ENCODE measurements at regions not wholly inside any gene's neighbourhood (a gene's known extent, or its start where the extent isn't known, plus 50 kb on each side); places are given as distances from the start of the nearest gene placed in this dataset.

DNA sequence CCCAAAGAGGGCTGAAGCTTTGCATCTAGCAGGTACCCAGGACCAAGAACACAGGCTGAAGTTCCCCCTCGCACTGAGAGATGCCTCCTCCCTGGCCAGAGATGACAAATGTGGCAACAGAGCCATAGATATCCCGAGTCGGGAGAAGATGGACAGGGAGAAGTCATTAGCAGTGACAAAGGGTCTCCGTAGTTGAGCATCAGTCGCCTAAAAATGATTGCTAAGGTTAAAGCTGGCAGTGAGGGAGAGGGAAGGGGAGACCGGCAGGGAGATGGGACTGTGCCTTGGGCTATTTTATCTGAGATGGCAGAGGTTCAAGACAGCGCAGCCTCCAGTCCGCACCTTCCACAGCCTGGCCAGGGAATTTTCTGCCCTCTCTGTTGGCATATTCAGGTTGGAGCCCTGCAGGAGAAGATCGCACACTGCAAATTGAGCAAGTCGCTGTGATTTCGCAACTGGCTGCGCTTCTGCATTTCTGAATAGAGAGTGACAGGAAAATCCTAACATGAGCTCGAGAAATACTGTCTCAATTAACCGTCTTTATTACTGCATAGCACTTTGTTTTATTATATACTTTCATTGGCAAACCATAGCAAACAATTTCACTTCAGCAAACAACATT lies 238.9 kb upstream of the GPR26 start:
- DNase-seq: no peak
- TF ChIP-seq, protein P1, sequence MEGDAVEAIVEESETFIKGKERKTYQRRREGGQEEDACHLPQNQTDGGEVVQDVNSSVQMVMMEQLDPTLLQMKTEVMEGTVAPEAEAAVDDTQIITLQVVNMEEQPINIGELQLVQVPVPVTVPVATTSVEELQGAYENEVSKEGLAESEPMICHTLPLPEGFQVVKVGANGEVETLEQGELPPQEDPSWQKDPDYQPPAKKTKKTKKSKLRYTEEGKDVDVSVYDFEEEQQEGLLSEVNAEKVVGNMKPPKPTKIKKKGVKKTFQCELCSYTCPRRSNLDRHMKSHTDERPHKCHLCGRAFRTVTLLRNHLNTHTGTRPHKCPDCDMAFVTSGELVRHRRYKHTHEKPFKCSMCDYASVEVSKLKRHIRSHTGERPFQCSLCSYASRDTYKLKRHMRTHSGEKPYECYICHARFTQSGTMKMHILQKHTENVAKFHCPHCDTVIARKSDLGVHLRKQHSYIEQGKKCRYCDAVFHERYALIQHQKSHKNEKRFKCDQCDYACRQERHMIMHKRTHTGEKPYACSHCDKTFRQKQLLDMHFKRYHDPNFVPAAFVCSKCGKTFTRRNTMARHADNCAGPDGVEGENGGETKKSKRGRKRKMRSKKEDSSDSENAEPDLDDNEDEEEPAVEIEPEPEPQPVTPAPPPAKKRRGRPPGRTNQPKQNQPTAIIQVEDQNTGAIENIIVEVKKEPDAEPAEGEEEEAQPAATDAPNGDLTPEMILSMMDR (IDR thresholded peaks at IDR 0.05): no peak
- TF ChIP-seq POLR2AphosphoS5 (IDR thresholded peaks at IDR 0.05) (no peak), EP300 (IDR thresholded peaks at IDR 0.05) (no peak), POLR2A (IDR thresholded peaks at IDR 0.05) (no peak)
- H3K36me3 ChIP-seq: no peaks in the 10 kb centered on the region
- no peak overlapping the region for H3K4me3 ChIP-seq
- no peak overlapping the region for H3K27ac ChIP-seq
- 64 to 74% (median 71%) methylated on average over 13 to 14 of the region's 14 CpGs for WGBS, 5 donors
- H3K4me1 ChIP-seq: peaks cover 0 to 3% (median 0%) of the 10 kb centered on the region in 4 donors
- intact Hi-C loops (cut with DNase I; ENCODE audit: low total_unique reads): no loop called here
- peaks cover 0 to 39% (median 0%) of the 10 kb centered on the region in 3 donors for H3K27me3 ChIP-seq
- H3K9me3 ChIP-seq: no peaks in the 10 kb centered on the region

DNA sequence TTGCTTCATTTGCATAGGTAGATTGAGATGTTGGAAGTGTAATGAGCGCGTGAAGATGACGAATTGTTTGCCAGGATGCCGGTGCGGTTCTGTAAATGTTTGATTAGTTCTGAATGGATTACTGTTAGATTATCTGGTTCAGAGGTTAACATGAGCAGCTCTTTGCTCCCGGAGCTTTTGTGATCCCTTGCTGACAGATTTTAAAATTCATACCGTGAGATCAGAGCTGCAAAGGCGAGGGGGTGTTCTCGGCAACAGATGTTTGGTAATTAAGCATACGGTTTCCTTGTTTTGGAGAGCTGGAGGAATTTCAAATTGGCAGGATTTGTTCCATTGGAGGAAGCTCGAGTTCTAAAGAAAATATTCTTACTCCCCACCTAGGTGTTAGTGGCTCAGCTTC lies 237.8 kb upstream of the GPR26 start:
- 17 to 33% (median 22%) methylated on average over 11 of the region's 11 CpGs for WGBS, 5 donors
- Histone ChIP-seq H3K9me3 (no peaks in the 10 kb centered on the region), H3K27ac (no peak overlapping the region), H3K36me3 (no peaks in the 10 kb centered on the region), H3K4me1 (peaks cover 0 to 3% (median 0%) of the 10 kb centered on the region in 4 donors), H3K27me3 (peaks cover 0 to 39% (median 0%) of the 10 kb centered on the region in 3 donors), H3K4me3 (no peak overlapping the region)
- TF ChIP-seq EP300 (IDR thresholded peaks at IDR 0.05): no peak
- TF ChIP-seq, protein P1 (IDR thresholded peaks at IDR 0.05): no peak
- TF ChIP-seq POLR2A (IDR thresholded peaks at IDR 0.05): no peak
- no peak for TF ChIP-seq POLR2AphosphoS5 (IDR thresholded peaks at IDR 0.05)
- peak in 1 of 2 donors; percentile 30 for DNase-seq
- intact Hi-C loops (cut with DNase I; ENCODE audit: low total_unique reads): no loop called here

DNA sequence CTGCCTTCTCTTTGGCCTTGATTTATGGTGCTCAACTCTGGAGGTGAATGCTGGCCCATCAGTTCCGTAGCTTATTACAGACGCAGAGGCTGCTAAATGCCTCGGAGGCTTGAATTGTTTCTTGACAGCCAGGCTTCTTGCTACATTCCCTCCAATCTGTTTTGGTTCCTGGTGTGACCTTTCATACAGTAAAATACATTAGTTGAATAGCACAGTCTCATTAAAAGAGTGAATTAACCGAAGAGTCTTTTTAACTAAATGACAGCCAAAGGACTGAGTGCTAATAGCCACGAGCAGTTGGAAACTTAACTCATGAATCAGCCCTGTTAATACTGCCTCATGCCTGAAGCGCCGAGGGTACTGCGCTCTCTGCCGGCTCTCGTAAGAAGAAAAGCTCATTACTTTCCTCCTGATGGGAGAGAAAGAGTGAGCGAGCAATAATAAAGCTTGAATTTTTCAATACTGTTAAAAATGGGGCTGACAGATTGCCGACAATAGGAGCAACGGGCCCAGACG lies 236.4 kb upstream of the GPR26 start:
- Histone ChIP-seq H3K27ac (no peak overlapping the region), H3K27me3 (peaks cover 0 to 36% (median 0%) of the 10 kb centered on the region in 3 donors), H3K9me3 (no peaks in the 10 kb centered on the region), H3K36me3 (no peaks in the 10 kb centered on the region), H3K4me3 (no peak overlapping the region), H3K4me1 (peaks cover 0 to 3% (median 0%) of the 10 kb centered on the region in 4 donors)
- no peak for TF ChIP-seq POLR2AphosphoS5 (IDR thresholded peaks at IDR 0.05)
- no peak for TF ChIP-seq POLR2A (IDR thresholded peaks at IDR 0.05)
- no peak for TF ChIP-seq EP300 (IDR thresholded peaks at IDR 0.05)
- TF ChIP-seq, protein P1 (IDR thresholded peaks at IDR 0.05): no peak
- intact Hi-C loops (cut with DNase I; ENCODE audit: low total_unique reads): no loop called here
- 56 to 79% (median 74%) methylated on average over 14 of the region's 14 CpGs for WGBS, 5 donors
- peak in 1 of 2 donors; percentile 40 for DNase-seq

DNA sequence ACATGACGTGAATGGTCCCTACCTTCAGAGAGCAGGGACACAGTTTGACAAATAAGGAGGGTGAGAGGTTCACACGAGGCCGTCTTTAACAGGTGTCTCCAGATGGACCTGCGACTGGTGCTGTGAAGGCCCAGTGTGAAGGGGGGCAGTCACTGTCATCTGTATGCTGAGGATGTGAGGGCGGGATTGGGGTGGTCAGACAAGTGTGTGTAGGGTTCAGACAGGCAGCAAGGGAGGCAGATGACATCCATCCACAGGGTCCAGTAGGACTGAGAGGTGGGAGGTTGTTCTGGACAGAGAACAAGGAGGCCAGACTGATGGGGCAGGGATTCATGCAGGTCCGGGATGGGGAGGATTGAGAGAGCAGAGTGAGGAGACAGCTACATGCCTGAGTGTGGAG lies 232.6 kb upstream of the GPR26 start:
- peaks cover 0 to under 1% (median 0%) of the 10 kb centered on the region in 4 donors for H3K4me1 ChIP-seq
- H3K9me3 ChIP-seq: no peaks in the 10 kb centered on the region
- H3K27ac ChIP-seq: no peak overlapping the region
- H3K4me3 ChIP-seq: no peak overlapping the region
- TF ChIP-seq POLR2AphosphoS5 (IDR thresholded peaks at IDR 0.05): no peak
- no peak for TF ChIP-seq EP300 (IDR thresholded peaks at IDR 0.05)
- TF ChIP-seq, protein P1 (IDR thresholded peaks at IDR 0.05): no peak
- TF ChIP-seq POLR2A (IDR thresholded peaks at IDR 0.05): no peak
- no peak for DNase-seq
- no peaks in the 10 kb centered on the region for H3K36me3 ChIP-seq
- intact Hi-C loops (cut with DNase I; ENCODE audit: low total_unique reads): no loop called here
- 74 to 81% (median 79%) methylated on average over 6 of the region's 6 CpGs for WGBS, 5 donors
- H3K27me3 ChIP-seq: peaks cover 0 to 17% (median 0%) of the 10 kb centered on the region in 3 donors

Measured in stomach (tissue), 8 donors.